PFSK-1 (cell line): ENCODE measurements at regions not wholly inside any gene's neighbourhood (a gene's known extent, or its start where the extent isn't known, plus 50 kb on each side); places are given as distances from the start of the nearest gene placed in this dataset.

Experiments used
- FOXP2 ChIP-seq: optimal IDR thresholded peaks from 2 replicates; pipeline ENCODE3; 2011; ENCODE audit warnings: borderline replicate concordance, control low read depth, inconsistent platforms; ENCODE audit not compliant: insufficient read depth; ENCODE audit errors: extremely low read length, extremely low read depth
- POLR2AphosphoS5 ChIP-seq: IDR thresholded peaks from 2 replicates; pipeline ENCODE4 v1.6.1; 2012; ENCODE audit warnings: low read depth, mild to moderate bottlenecking, control low read depth, low read length, moderate library complexity
- SIN3A ChIP-seq: IDR thresholded peaks from 2 replicates; pipeline ENCODE4 v1.6.1; 2012; ENCODE audit warnings: mild to moderate bottlenecking, low read length, moderate library complexity, borderline replicate concordance; ENCODE audit not compliant: insufficient read depth
- TAF1 ChIP-seq: IDR thresholded peaks from 2 replicates; pipeline ENCODE4 v1.6.1; 2012; ENCODE audit warnings: low read length, control low read depth, borderline replicate concordance; ENCODE audit not compliant: insufficient read depth
- TF ChIP-seq, protein P1 (sequence below), 2 experiments: IDR thresholded peaks; 2 replicates each; pipeline versions ENCODE4 v1.6.1 to v1.8.0; 2011 to 2012; ENCODE audit warnings: low read depth in 2 of 2, low read length in 2 of 2, control low read depth in 1 of 2, inconsistent platforms in 1 of 2, mild to moderate bottlenecking in 1 of 2, moderate library complexity in 1 of 2; ENCODE audit not compliant: insufficient read depth in 1 of 2

DNA sequence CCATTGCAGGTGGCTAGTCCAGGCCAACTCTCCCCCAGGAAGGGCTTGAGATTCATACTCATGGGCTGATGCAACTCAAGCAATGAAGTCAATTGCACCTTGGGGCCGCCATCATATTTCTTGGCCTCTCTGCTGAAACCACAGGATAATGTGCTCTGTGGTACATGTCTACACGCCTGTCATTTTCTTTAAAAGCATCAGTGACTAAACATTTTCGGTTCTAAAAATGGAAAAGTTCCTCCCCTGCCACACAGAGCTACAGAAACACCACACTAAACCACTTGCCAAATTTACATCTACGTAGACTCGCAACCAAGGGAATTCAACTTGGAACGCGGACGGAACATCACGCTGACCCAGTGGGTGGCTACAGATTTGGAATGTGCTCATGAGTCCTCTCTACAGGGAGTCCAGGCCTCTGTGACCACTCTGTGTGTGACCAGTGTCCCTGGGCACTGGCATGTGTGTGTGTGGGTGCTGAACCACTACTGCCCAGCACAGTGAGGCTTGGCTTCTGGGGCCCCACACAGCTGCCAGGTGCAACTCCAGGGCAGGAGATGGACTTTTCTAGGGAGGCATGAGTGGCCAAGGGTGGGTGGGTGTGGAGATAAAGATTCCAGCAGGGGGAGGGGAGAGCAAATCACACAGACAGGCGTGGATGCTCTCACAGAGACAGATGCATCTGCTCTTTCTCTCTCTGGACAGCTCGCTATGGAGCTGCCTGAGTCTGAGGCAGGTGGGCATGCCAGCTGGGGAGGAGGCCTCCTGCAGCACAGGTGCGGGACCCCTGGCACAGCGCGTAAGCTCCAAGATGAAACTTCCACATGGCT is 261.9 kb downstream of the CTTN start:
- TF ChIP-seq FOXP2 (no peak), SIN3A (no peak), POLR2AphosphoS5 (no peak), TAF1 (no peak)
- TF ChIP-seq, protein P1, sequence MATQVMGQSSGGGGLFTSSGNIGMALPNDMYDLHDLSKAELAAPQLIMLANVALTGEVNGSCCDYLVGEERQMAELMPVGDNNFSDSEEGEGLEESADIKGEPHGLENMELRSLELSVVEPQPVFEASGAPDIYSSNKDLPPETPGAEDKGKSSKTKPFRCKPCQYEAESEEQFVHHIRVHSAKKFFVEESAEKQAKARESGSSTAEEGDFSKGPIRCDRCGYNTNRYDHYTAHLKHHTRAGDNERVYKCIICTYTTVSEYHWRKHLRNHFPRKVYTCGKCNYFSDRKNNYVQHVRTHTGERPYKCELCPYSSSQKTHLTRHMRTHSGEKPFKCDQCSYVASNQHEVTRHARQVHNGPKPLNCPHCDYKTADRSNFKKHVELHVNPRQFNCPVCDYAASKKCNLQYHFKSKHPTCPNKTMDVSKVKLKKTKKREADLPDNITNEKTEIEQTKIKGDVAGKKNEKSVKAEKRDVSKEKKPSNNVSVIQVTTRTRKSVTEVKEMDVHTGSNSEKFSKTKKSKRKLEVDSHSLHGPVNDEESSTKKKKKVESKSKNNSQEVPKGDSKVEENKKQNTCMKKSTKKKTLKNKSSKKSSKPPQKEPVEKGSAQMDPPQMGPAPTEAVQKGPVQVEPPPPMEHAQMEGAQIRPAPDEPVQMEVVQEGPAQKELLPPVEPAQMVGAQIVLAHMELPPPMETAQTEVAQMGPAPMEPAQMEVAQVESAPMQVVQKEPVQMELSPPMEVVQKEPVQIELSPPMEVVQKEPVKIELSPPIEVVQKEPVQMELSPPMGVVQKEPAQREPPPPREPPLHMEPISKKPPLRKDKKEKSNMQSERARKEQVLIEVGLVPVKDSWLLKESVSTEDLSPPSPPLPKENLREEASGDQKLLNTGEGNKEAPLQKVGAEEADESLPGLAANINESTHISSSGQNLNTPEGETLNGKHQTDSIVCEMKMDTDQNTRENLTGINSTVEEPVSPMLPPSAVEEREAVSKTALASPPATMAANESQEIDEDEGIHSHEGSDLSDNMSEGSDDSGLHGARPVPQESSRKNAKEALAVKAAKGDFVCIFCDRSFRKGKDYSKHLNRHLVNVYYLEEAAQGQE (IDR thresholded peaks at IDR 0.05; ENCODE audit: insufficient read depth in 1 of 2, low read depth in 2 of 2, low read length in 2 of 2) = no peak

DNA sequence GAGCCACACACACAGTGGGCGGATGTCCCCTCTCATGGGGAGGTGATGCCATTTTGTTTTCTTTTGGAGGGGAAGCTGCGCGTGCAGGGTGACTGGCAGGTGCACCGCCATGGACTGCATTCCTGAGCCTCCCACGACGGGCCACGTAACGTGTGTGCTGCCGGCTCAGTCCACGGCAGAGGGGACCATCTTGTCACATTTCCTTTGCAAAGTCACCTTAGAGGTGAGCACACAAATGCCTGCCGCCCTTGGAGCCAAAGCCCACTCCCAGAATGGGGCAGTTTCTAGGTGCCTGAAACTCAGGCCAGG is 262.5 kb downstream of the CTTN start:
- TF ChIP-seq SIN3A (no peak), FOXP2 (no peak), TAF1 (no peak), POLR2AphosphoS5 (no peak)
- TF ChIP-seq, protein P1 (IDR thresholded peaks at IDR 0.05; ENCODE audit: insufficient read depth in 1 of 2, low read depth in 2 of 2, low read length in 2 of 2) = no peak

DNA sequence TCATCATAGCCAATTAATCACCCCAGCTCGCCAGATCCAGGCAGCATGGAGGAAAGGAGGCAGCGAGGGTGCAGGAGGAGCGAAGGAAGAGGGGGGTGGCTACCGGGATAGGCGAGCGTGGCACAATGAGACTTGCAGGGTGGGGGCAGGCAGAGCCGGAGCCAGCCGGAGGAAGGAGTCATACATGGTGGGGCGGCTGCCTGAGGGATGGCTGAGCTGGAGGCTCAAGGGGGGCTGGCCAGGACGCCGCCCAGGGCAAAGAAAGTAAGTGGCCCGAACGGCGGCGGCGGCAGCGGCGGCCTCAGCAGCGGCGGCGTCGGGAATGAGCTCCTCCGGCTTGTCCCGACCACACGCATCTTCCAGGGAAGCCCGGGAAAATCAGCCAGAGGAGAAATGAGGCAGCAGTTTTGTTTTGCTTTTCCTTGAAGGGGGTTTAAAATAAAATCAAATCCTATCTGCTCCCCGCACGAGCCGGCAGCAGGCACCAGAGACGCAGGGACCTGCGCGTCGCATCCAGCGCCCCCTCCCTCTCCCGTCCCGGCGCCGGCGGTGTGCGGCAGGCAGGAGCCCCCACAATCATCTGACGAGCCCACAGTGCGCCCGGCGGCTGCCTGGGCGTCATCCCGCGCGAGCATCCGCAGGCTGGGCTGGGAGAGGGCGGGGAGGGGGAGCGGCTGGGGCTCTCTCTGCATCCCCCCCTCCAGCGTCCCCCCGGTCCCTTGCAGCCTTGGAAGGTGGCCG is 263.6 kb downstream of the CTTN start:
- TF ChIP-seq POLR2AphosphoS5 (no peak), FOXP2 (no peak), TAF1 (no peak), SIN3A (no peak)
- TF ChIP-seq, protein P1 (IDR thresholded peaks at IDR 0.05; ENCODE audit: insufficient read depth in 1 of 2, low read depth in 2 of 2, low read length in 2 of 2) = no peak

DNA sequence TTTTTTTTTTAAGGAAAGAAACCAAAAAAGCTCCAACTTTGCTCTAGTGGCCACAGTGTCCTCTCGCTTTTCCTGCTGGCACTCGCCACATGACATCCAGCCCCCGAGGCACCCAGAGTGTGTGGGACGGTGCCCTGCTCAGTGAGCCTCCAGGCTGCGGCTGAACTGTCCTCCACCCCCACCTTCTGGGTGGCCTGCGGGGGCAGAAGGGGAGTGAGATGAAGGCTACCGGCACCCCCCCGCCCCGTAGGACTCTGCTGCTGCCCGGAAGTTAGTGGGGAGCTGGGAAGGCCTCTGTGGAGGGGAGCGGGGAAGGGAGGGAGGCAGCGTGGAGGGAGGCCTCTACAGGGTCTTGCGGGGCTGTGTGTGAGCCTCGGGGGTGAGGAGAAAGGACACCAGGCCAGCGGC is 264.4 kb downstream of the CTTN start:
- TF ChIP-seq, protein P1 (IDR thresholded peaks at IDR 0.05; ENCODE audit: insufficient read depth in 1 of 2, low read depth in 2 of 2, low read length in 2 of 2) = no peak
- TF ChIP-seq SIN3A (no peak), POLR2AphosphoS5 (no peak), TAF1 (no peak), FOXP2 (no peak)
